ENCODE measurements at regions not wholly inside any gene's neighbourhood (a gene's known extent, or its start where the extent isn't known, plus 50 kb on each side); places are given as distances from the start of the nearest gene placed in this dataset.

GRCh38 chr9:118553465-118553864 lies 815.8 kb downstream of the BRINP1 start:
- H3K9me2 ChIP-seq (replicated peaks; ENCODE audit: low read depth, low read length), result no peaks in the 10 kb centered on the region
- no peaks in the 10 kb centered on the region for H4K20me1 ChIP-seq (ENCODE audit: insufficient read depth, low read length, poor library complexity, severe bottlenecking)
- no peak overlapping the region for H3K9ac ChIP-seq (ENCODE audit: low read depth, low read length, poor library complexity, severe bottlenecking)
- H3K4me3 ChIP-seq (ENCODE audit: low read length, poor library complexity, severe bottlenecking), result no peak overlapping the region
- no peaks in the 10 kb centered on the region for H3K4me1 ChIP-seq (ENCODE audit: insufficient read depth, low read length, poor library complexity, severe bottlenecking)
- no peak for TF ChIP-seq EZH2phosphoT487 (IDR thresholded peaks at IDR 0.05; ENCODE audit: borderline replicate concordance)
- no peak for TF ChIP-seq CTCF (conservative IDR thresholded peaks at IDR 0.05; ENCODE audit: low read length)
- H3K27me3 ChIP-seq (ENCODE audit: insufficient read depth, low read length, poor library complexity, severe bottlenecking), result no peaks in the 10 kb centered on the region
- no peak overlapping the region for H3K4me2 ChIP-seq (ENCODE audit: low read depth, low read length, poor library complexity, severe bottlenecking)
- no peaks in the 10 kb centered on the region for H3K36me3 ChIP-seq (ENCODE audit: insufficient read depth, low read length)
- no peaks in the 10 kb centered on the region for H3F3A ChIP-seq (ENCODE audit: low read depth)
- H3K79me2 ChIP-seq (ENCODE audit: insufficient read depth, low read length), result no peaks in the 10 kb centered on the region
- no peaks in the 10 kb centered on the region for H3K9me3 ChIP-seq (ENCODE audit: insufficient read depth, low read depth, low read length)
- H2AFZ ChIP-seq (ENCODE audit: low read length), result no peak overlapping the region

GRCh38 chr9:118554987-118555386 lies 814.2 kb downstream of the BRINP1 start:
- Histone ChIP-seq H2AFZ (ENCODE audit: low read length) (no peak overlapping the region), H3K4me2 (ENCODE audit: low read depth, low read length, poor library complexity, severe bottlenecking) (no peak overlapping the region), H3K36me3 (ENCODE audit: insufficient read depth, low read length) (no peaks in the 10 kb centered on the region), H3K9me3 (ENCODE audit: insufficient read depth, low read depth, low read length) (no peaks in the 10 kb centered on the region), H3K4me3 (ENCODE audit: low read length, poor library complexity, severe bottlenecking) (no peak overlapping the region), H3K9me2 (replicated peaks; ENCODE audit: low read depth, low read length) (no peaks in the 10 kb centered on the region), H3K27me3 (ENCODE audit: insufficient read depth, low read length, poor library complexity, severe bottlenecking) (no peaks in the 10 kb centered on the region), H3F3A (ENCODE audit: low read depth) (no peaks in the 10 kb centered on the region), H3K4me1 (ENCODE audit: insufficient read depth, low read length, poor library complexity, severe bottlenecking) (no peaks in the 10 kb centered on the region), H3K9ac (ENCODE audit: low read depth, low read length, poor library complexity, severe bottlenecking) (no peak overlapping the region), H4K20me1 (ENCODE audit: insufficient read depth, low read length, poor library complexity, severe bottlenecking) (no peaks in the 10 kb centered on the region), H3K79me2 (ENCODE audit: insufficient read depth, low read length) (no peaks in the 10 kb centered on the region)
- TF ChIP-seq EZH2phosphoT487 (IDR thresholded peaks at IDR 0.05; ENCODE audit: borderline replicate concordance) (no peak), CTCF (conservative IDR thresholded peaks at IDR 0.05; ENCODE audit: low read length) (no peak)

GRCh38 chr9:118558026-118558425 lies 811.2 kb downstream of the BRINP1 start:
- Histone ChIP-seq H3K27me3 (ENCODE audit: insufficient read depth, low read length, poor library complexity, severe bottlenecking) (no peaks in the 10 kb centered on the region), H3K9ac (ENCODE audit: low read depth, low read length, poor library complexity, severe bottlenecking) (no peak overlapping the region), H2AFZ (ENCODE audit: low read length) (no peak overlapping the region), H4K20me1 (ENCODE audit: insufficient read depth, low read length, poor library complexity, severe bottlenecking) (no peaks in the 10 kb centered on the region), H3F3A (ENCODE audit: low read depth) (no peaks in the 10 kb centered on the region), H3K9me2 (replicated peaks; ENCODE audit: low read depth, low read length) (no peaks in the 10 kb centered on the region), H3K9me3 (ENCODE audit: insufficient read depth, low read depth, low read length) (no peaks in the 10 kb centered on the region), H3K79me2 (ENCODE audit: insufficient read depth, low read length) (no peaks in the 10 kb centered on the region), H3K36me3 (ENCODE audit: insufficient read depth, low read length) (no peaks in the 10 kb centered on the region), H3K4me2 (ENCODE audit: low read depth, low read length, poor library complexity, severe bottlenecking) (no peak overlapping the region), H3K4me1 (ENCODE audit: insufficient read depth, low read length, poor library complexity, severe bottlenecking) (no peaks in the 10 kb centered on the region), H3K4me3 (ENCODE audit: low read length, poor library complexity, severe bottlenecking) (no peak overlapping the region)
- no peak for TF ChIP-seq CTCF (conservative IDR thresholded peaks at IDR 0.05; ENCODE audit: low read length)
- TF ChIP-seq EZH2phosphoT487 (IDR thresholded peaks at IDR 0.05; ENCODE audit: borderline replicate concordance), result no peak
